WERI-Rb-1 (cell line): ENCODE measurements at regions not wholly inside any gene's neighbourhood (a gene's known extent, or its start where the extent isn't known, plus 50 kb on each side); places are given as distances from the start of the nearest gene placed in this dataset.

ENCODE experiments used
- DNase-seq: peaks from one replicate; pipeline ENCODE4 v3.0.0-alpha.2; 2020
- H3K27ac ChIP-seq: fragments of 250-450 bp; sonication (Bioruptor Pico); 2 replicates; pipeline ENCODE4 v1.5.1; 2020; ENCODE audit warnings: mild to moderate bottlenecking, moderate library complexity
- H3K27me3 ChIP-seq: fragments of 250-450 bp; sonication (Bioruptor Pico); 2 replicates; pipeline ENCODE4 v1.5.1; 2021; ENCODE audit warnings: mild to moderate bottlenecking, low read depth, moderate library complexity; ENCODE audit not compliant: insufficient read depth, severe bottlenecking
- H3K36me3 ChIP-seq: fragments of 250-450 bp; sonication (Bioruptor Pico); 2 replicates; pipeline ENCODE4 v1.5.1; 2020; ENCODE audit warnings: mild to moderate bottlenecking, moderate library complexity
- H3K4me3 ChIP-seq: 2 replicates; pipeline ENCODE4 v1.5.1; 2011; ENCODE audit warnings: low read depth, mild to moderate bottlenecking, control low read depth, low read length
- H3K9me3 ChIP-seq: fragments of 250-450 bp; sonication (Bioruptor Pico); 2 replicates; pipeline ENCODE4 v1.5.1; 2021; ENCODE audit warnings: mild to moderate bottlenecking, moderate library complexity; ENCODE audit not compliant: severe bottlenecking
- CTCF ChIP-seq: IDR thresholded peaks from 2 replicates; pipeline ENCODE4 v1.5.1; 2011; ENCODE audit warnings: low read depth, mild to moderate bottlenecking, control low read depth, inconsistent platforms, low read length

- H3K9me3 ChIP-seq = no peaks in the 10 kb centered on the region
- no peak overlapping the region for H3K27ac ChIP-seq
- no peak for DNase-seq
- no peak for TF ChIP-seq CTCF
- H3K4me3 ChIP-seq = no peak overlapping the region
- no peaks in the 10 kb centered on the region for H3K36me3 ChIP-seq
- H3K27me3 ChIP-seq = no peaks in the 10 kb centered on the region
Measured at GRCh38 chr18:67815280-67815679, 298.8 kb upstream of the DSEL start.

GRCh38 chr18:67813380-67814028 lies 297.0 kb upstream of the DSEL start:
- Histone ChIP-seq H3K4me3 (no peak overlapping the region), H3K27ac (no peak overlapping the region), H3K36me3 (no peaks in the 10 kb centered on the region), H3K27me3 (no peaks in the 10 kb centered on the region), H3K9me3 (no peaks in the 10 kb centered on the region)
- DNase-seq = no peak
- TF ChIP-seq CTCF = no peak

- peak; percentile 7 for DNase-seq
- Histone ChIP-seq H3K36me3 (no peaks in the 10 kb centered on the region), H3K27me3 (no peaks in the 10 kb centered on the region), H3K27ac (no peak overlapping the region), H3K9me3 (no peaks in the 10 kb centered on the region), H3K4me3 (no peak overlapping the region)
- no peak for TF ChIP-seq CTCF
Measured at GRCh38 chr18:67805261-67805660, 288.7 kb upstream of the DSEL start.

- Histone ChIP-seq H3K27ac (no peak overlapping the region), H3K9me3 (no peaks in the 10 kb centered on the region), H3K27me3 (no peaks in the 10 kb centered on the region), H3K4me3 (no peak overlapping the region), H3K36me3 (no peaks in the 10 kb centered on the region)
- no peak for DNase-seq
- no peak for TF ChIP-seq CTCF
Measured at GRCh38 chr18:67794521-67794920, 278.0 kb upstream of the DSEL start.

- no peaks in the 10 kb centered on the region for H3K9me3 ChIP-seq
- no peak for TF ChIP-seq CTCF
- no peaks in the 10 kb centered on the region for H3K27me3 ChIP-seq
- H3K27ac ChIP-seq = no peak overlapping the region
- DNase-seq = no peak
- no peak overlapping the region for H3K4me3 ChIP-seq
- H3K36me3 ChIP-seq = no peaks in the 10 kb centered on the region
Measured at GRCh38 chr18:67790527-67790926, 274.0 kb upstream of the DSEL start.

GRCh38 chr18:67789165-67789545 lies 272.6 kb upstream of the DSEL start:
- Histone ChIP-seq H3K36me3 (no peaks in the 10 kb centered on the region), H3K27me3 (no peaks in the 10 kb centered on the region)

More at GRCh38 chr18:67789165-67789545, 272.6 kb upstream of the DSEL start:
- H3K27ac ChIP-seq = no peak overlapping the region
- no peak overlapping the region for H3K4me3 ChIP-seq
- DNase-seq = no peak
- no peak for TF ChIP-seq CTCF
- H3K9me3 ChIP-seq = no peaks in the 10 kb centered on the region
